ENCODE measurements at regions not wholly inside any gene's neighbourhood (a gene's known extent, or its start where the extent isn't known, plus 50 kb on each side); places are given as distances from the start of the nearest gene placed in this dataset.
"Not testable (repeated sequence)": the region's sequence is repeated elsewhere in the genome, so short reads cannot be mapped to it uniquely, and the experiment has no call there.

DNA sequence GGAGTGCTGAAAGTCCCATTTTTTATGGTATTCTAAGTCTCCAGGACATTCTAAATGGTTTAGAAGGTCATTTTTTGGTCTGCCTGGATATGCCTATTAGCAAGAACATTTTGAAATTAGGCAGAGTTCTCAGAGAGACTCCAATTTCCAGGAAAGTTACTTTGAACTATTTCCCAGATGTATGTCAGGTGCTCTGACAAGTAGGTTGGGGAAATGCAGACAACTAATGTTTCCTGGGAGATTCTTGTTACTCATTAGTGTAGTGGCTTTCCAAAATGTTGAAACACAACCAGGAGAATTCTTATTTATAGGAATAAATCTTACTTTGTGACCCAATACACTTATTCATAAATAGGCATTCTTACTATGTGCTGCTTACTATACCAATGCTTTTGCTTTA lies 268.4 kb downstream of the ZNF37A start:
- not testable (repeated sequence) for DNase-seq (ENCODE audit: low read depth)

DNA sequence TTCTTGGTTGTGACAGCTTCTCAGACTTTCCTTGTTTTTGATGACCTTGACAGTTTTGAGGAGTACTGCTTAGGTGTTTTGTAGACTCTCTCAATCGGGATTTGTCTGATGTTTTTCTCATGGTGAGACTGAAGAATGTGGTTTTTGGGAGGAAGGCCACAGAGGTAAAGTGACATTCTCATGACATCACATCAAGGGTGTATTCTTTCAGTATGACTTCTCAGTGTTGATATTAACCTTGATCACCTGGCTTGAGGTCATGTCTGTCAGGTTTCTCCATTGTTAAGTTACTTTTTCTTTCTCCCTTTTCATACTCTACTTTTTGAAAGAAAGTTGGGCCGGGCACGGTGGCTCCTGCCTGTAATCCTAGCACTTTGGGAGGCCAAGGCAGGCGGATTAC lies 269.9 kb downstream of the ZNF37A start:
- not testable (repeated sequence) for DNase-seq (ENCODE audit: low read depth)

DNA sequence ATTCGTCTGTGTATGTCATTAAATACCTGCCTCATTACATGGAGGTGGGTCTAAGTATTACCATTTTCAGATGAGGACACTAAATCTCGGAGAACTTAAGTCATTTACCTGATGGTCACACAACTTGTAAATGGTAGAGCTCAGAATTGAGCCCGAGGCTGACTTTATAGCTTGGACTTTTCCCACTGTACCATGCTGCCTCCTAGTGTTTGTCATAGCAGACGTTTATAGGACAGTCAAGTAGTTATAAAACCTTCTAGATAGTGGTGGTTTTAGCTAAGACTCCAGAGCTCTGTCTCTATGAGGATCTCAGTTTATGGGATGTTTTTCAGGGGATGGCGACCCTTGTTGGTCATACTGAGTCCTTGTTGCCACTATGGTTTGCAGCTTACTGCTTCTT lies 271.8 kb downstream of the ZNF37A start:
- DNase-seq (ENCODE audit: low read depth): not testable (repeated sequence)

DNA sequence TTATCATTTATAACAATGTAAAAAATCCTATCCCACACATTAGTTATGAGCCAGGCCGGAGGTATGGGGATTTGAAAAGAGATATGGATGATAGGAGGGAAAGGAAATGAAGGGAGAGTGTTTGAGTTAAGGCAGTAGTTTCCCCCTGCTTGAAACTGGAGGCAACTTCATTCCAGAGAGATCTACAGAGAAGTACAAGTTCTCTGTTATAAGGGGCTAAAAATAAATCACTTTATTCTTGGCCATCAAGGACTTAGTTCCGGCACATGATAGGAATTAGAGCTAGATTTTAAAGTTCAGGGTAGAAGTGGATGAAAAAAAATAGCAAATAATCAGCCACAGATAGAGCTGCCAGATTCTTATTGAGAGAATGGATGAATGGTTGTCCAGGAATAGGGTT lies 289.7 kb downstream of the ZNF37A start:
- DNase-seq (ENCODE audit: low read depth): not testable (repeated sequence)

DNA sequence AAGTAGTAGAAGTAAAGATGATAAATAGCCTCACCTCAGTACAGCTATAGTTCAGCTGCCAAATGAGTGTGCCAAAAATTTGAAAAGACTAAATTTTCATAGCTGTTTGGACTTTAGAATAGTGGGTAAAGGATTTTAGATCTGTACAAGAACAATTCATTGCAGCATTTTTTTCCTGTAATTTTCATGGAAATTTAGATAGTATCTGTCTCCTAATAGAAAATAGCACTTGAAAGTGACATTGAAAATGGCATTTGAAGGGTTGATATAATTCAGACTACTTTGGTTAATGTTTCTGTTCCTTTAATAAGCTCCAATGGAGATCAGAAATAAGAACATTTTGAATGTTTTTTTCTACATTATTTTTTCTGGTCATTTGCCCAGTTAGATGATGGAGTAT lies 292.7 kb downstream of the ZNF37A start:
- DNase-seq (ENCODE audit: low read depth): not testable (repeated sequence)

DNA sequence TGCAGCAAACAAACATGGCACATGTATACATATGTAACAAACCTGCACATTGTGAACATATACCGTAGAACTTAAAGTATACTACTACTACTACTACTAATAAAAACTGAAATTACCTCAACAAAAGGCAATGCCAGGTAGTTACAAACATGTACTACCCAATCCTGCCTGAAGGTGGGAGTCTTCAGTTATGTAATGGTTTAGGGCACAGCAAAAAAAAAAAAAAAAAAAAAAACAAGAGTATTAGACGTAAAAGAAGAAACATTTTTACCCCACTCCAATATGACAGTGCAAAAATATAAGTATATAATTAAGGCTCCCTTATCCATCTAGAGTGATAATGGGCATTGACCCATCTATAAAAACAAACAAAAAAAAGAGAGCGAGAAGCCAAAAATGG lies 296.6 kb downstream of the ZNF37A start:
- peak; percentile 7 for DNase-seq (ENCODE audit: low read depth)

DNA sequence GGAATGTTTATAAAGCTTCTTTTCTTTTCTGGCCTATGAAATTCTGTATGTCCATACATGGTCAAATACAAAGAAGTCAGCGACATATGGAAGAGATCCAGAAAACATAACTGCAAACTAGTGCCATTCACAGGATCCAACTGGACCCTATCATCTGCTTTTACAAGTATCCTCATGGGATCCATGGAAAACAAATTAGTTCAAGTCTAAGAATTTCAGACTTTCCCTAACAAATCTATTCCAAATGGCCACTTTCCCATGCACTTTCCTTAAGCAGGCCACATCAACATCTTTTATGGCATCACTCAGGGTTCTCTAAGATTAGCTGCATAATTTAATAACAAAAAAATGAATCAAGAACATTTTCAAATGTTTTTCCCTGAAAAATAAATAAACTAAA lies 301.3 kb downstream of the ZNF37A start:
- DNase-seq (ENCODE audit: low read depth): not testable (repeated sequence)

DNA sequence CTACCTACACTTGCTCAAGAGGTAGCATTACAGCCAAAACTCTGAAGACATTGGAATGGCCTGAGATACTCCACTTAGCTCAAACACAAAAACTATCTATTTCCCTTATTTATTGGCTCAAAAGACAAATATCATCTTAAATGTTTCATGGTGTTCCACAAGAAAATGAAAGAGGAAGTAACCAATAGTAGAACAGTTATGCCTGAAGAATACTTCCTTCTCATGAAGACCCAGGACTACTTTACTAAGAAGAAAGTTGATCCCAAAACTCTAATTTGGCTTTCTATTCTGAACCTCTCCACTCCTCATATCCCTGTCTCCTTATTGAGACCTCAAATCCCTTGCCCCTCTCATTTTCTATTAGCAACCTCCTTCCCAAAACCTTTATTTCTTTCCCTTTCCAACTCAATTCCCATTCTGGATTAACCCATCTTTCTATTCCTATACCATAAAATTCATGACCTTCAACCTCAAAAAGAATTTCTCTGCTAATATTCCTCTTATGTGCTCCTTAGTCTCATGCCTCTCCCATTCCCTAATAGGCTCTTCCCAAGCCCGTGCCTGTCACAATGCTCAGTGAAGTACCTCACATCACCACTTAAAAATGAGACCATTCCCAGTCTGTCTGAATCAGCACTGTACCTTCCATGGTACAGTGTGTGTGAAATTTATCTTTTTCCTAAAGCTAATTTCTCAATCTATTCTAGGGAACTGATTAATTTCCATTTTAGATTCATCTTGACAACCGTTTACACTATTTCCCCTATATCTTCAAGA lies 302.2 kb downstream of the ZNF37A start:
- DNase-seq (ENCODE audit: low read depth): not testable (repeated sequence)

DNA sequence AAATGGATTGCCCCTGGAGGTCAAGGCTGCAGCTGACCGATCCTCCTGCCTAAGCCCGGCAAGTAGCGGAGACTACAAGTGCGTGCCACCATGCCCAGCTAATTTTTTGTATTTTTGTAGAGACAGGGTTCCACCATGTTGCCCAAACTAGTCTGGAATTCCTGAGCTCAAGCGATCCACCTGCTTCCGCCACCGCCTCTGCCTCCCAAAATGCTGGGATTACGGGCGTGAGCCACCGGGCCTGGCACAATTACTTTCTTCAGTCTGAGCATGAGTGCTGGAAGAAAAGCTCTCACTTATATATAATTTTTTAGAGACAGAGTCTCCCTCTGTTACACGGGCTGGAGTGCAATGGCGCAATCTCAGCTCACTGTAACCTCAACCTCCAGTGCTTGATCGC lies 307.4 kb downstream of the ZNF37A start:
- not testable (repeated sequence) for DNase-seq (ENCODE audit: low read depth)

DNA sequence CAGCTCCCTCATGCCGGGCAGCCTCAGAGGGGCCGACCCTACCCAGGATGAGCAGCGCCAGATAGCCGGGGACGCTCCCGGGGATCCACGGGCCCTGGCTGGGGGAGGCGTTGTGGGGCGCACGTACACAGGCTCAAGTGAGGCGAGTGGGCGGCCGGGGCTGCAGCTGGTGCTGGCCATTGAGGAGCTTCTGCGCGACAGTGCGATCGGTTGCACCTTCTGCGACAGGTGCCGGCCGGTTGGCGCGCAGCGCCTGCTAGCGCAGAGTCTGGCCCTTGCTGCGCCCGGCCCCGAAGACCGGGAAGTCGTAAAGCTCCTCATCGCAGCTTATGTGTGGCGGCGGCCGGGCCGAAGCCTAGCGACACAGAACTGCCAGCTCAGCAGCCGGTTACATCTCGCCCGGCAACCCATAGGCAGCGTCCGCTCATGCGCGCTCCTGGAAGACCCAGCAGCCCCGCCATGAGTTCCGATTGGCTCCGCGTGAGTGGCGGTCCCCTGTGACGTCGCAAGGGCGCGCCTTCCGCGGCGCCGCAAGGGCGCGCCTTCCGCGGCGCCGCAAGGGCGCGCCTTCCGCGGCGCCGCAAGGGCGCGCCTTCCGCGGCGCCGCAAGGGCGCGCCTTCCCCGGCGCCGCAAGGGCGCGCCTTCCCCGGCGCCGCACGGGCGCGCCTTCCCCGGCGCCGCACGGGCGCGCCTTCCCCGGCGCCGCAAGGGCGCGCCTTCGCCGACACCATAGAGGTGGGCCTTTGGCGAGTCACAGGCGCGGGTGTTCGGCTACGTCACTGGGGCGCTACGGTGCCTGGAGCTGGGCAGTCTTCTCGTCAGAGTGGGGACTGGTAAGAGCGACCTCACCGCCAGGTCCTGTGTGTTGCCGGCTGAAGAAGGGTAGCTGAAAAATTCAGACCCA lies 308.6 kb downstream of the ZNF37A start:
- DNase-seq (ENCODE audit: low read depth): peak; percentile 88

DNA sequence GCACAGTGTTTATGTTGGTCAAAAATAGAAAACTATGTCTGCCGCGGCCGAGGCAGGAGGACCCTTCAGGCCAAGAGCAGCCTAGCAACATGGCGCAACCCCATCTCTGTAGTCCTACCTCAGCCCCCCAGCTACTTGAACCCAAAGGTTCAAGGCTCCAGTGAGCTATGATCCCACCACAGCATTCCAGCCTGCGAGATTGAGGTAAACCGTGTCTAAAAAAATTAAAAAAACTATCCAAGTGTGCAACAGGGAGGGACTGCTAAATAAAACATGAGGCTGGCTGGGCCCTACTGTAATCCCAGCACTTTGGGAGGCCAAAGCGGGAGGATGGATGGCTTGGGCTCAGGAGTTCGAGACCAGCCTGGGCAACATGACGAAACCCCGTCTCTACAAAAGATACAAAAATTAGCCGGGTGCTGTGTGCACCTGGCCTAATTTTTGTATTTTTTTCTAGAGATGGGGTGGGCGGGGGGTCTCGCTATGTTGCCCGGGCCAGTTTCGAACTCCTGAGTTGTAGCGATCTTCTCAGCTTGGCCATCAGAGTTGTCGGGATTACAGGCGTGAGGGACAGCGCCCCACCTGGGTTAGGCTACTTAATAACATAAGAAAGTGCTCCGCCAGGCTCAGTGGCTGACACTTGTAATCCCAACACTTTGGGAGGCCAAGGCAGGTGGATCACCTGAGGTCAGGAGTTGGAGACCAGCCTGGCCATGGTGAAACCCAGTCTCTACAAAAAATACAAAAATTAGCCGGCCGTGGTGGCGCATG lies 309.4 kb downstream of the ZNF37A start:
- not testable (repeated sequence) for DNase-seq (ENCODE audit: low read depth)

DNA sequence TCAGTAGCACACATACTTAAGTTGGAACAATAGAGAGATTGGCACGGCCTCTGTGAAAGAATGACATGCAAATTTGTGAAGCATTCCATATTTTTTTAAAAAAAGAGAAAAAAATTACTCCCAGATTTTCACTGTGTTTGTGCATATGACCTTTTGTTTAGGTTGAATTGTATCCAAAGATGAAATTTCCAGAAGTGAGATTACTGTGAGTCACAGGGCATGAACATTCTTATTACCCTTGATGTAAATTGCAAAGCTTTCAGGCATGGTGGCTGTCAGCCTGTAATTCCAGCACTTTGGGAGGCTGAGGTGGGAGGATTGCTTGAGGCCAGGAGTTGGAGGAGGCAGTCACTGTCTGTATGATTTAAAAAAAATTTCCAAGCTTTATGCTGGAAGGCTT lies 329.5 kb downstream of the ZNF37A start:
- not testable (repeated sequence) for DNase-seq (ENCODE audit: low read depth)

DNA sequence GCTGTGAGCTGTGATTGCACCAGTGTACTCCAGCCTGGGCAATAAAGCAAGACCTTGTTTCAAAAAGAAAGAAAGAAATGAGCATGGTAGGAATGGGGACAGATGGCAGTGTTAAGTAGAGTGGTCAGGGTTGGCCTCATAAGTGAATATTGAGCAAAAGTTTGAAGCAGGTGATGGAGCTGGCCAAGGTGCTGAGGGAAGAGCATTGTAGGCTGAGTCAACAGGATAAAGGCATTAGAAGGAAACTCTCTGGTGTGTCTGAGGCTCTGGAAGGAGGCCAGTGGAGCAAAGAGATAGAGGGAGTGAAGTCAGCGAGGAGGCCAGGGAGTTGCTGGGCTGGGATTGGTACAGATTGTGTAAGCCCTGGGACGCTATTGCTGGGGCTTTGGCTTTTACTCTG lies 336.1 kb downstream of the ZNF37A start:
- DNase-seq (ENCODE audit: low read depth): not testable (repeated sequence)

DNA sequence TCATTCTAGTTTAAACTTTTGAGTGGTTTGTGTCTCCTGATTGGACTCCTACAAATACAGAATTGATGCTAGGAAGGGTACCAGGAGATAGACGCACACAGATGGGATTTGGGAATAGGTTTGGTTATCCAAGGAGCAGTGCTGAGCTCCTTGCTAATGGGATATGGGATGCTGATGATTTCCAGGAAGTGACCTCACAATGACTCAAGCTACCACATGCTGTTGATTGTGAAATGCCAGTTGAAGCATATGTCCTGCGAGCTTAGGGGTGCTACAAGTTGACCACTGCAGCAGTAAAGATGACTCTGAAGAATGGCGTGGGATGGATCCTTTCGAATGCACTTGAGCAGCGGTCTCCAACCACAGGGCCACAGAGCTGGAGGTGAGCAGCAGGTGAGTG lies 343.2 kb downstream of the ZNF37A start:
- DNase-seq (ENCODE audit: low read depth): not testable (repeated sequence)

DNA sequence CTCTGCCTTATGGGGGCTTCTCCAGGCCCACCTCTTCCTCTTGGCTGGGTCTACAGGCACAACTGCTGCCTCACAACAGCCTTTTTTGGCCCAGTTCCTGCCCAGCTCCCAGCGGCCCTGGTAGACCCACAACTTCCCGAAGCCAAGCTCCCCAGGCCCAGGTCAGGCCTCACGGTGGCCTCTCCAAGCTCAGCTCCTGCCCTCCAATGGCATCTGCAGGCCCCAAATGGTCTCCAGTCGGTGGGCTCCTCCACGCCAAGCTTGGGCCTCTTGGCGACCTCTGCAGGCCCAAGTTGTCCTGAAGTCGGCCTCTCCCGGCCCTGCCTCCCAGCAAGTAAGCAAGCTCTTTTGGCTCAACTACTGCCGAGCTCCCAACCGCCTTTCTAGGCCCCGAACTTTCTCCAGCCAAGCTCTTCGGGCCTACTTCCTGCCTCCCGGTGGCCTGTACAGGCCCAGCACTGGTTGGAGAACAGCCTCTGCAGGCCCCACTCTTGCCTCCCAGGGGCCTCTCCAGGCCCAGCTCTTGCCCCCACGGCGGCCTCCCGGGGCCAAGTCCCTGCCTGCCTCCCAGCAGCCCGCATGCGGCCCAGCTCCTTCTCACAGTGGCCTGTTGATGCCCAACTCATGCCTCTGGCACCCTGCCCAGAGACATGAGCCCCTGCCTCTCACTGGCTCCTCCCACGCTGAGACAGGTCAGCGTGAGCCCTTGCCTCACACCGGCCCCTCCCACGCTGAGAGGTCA lies 354.6 kb downstream of the ZNF37A start:
- not testable (repeated sequence) for DNase-seq (ENCODE audit: low read depth)

DNA sequence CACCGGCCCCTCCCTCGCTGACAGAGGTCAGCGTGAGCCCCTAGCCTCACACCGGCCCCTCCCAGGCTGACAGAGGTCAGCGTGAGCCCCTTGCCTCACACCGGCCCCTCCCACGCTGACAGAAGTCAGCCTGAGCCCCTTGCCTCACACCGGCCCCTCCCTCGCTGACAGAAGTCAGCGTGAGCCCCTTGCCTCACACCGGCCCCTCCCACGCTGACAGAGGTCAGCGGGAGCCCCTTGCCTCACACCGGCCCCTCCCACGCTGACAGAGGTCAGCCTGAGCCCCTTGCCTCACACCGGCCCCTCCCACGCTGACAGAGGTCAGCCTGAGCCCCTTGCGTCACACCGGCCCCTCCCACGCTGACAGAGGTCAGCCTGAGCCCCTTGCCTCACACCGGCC lies 355.5 kb downstream of the ZNF37A start:
- not testable (repeated sequence) for DNase-seq (ENCODE audit: low read depth)

DNA sequence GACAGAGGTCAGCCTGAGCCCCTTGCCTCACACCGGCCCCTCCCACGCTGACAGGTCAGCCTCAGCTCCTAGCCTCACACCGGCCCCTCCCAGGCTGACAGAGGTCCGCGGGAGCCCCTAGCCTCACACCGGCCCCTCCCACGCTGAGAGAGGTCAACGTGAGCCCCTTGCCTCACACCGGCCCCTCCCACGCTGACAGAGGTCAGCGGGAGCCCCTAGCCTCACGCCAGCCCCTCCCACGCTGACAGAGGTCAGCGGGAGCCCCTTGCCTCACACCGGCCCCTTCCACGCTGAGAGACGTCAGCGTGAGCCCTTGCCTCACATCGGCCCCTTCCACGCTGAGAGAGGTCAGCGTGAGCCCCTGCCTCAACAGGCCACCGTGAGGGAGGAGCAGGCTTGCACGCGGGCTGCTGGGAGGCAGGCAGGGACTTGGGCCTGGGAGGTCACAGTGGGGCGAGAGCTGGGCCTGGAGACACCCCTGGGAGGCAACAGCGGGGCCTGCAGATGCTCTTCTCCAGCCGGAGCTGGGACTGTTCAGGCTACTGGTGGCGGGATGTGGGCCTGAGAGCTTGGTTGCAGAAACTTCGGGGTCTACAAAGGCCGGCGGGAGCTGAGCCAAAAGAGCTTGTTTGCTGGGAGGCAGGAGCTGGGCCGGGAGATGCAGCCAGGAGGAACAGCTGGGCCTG lies 356.4 kb downstream of the ZNF37A start:
- not testable (repeated sequence) for DNase-seq (ENCODE audit: low read depth)

DNA sequence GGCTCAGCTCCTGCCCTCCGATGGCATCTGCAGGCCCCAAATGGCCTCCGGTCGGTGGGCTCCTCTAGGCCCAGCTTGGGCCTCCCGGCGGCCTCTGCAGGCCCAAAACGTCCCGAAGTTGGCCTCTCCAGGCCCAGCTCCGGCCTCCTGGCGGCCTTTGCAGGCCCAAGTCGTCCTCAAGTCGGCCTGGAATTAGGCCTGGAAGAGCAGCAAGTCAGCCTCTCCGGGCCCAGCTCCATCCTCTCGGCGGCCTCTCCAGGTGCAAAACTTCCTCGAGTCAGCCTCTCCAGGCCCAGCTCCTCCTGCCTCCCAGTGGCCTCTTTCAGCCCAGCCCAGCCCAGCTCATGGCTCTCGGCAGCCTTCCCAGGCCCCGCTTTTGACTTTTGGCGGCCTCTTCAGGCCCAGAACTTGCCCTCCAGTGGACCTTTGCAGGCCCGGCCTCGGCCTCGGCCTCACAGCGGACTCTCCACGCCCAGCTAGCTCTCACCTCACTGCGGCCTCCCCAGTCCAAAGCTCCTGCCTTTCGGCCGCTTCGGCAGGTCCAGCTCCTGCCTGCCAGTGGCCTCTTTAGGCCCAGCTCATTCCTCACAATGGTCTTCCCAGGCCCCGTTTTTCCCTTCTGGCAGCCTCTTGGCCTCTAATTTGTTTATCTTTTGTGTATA lies 357.3 kb downstream of the ZNF37A start:
- not testable (repeated sequence) for DNase-seq (ENCODE audit: low read depth)
